GM06990 (cell line): ENCODE measurements at regions not wholly inside any gene's neighbourhood (a gene's known extent, or its start where the extent isn't known, plus 50 kb on each side); places are given as distances from the start of the nearest gene placed in this dataset.

Experiments
- DNase-seq: peaks from one replicate; pipeline ENCODE4 v3.0.0-alpha.2; 2011; ENCODE audit not compliant: insufficient read length; ENCODE audit errors: extremely low read depth
- H3K27me3 ChIP-seq: replicated peaks from 2 replicates; pipeline ENCODE4 v1.6.0; 2011; ENCODE audit warnings: low read length; ENCODE audit not compliant: control insufficient read depth, insufficient read depth
- H3K36me3 ChIP-seq: 2 replicates; pipeline ENCODE4 v1.5.1; 2011; ENCODE audit warnings: low read length; ENCODE audit not compliant: control insufficient read depth, insufficient read depth
- H3K4me3 ChIP-seq: replicated peaks from 2 replicates; pipeline ENCODE4 v1.5.1; 2011; ENCODE audit warnings: low read depth, mild to moderate bottlenecking, control low read depth, low read length
- CTCF ChIP-seq: IDR thresholded peaks from 2 replicates; pipeline ENCODE4 v1.5.1; 2011; ENCODE audit warnings: low read length, control low read depth, mild to moderate bottlenecking, inconsistent platforms; ENCODE audit not compliant: insufficient read depth, poor library complexity, severe bottlenecking

GRCh38 chr12:34291001-34291400, 268.7 kb downstream of the ALG10 start:
- Histone ChIP-seq H3K4me3 (no peak overlapping the region), H3K27me3 (no peaks in the 10 kb centered on the region), H3K36me3 (no peaks in the 10 kb centered on the region)
- TF ChIP-seq CTCF, result no peak
- DNase-seq, result no peak

GRCh38 chr12:34291426-34291901, 269.2 kb downstream of the ALG10 start:
- TF ChIP-seq CTCF, result no peak
- no peak for DNase-seq
- H3K36me3 ChIP-seq, result no peaks in the 10 kb centered on the region
- no peak overlapping the region for H3K4me3 ChIP-seq
- no peaks in the 10 kb centered on the region for H3K27me3 ChIP-seq

- H3K36me3 ChIP-seq, result no peaks in the 10 kb centered on the region
- DNase-seq, result no peak
- H3K4me3 ChIP-seq, result no peak overlapping the region
- H3K27me3 ChIP-seq, result no peaks in the 10 kb centered on the region
- no peak for TF ChIP-seq CTCF
Measured at GRCh38 chr12:34292736-34293625, 270.7 kb downstream of the ALG10 start.

GRCh38 chr12:34294137-34294536, 271.8 kb downstream of the ALG10 start:
- H3K4me3 ChIP-seq, result no peak overlapping the region
- no peaks in the 10 kb centered on the region for H3K36me3 ChIP-seq
- no peaks in the 10 kb centered on the region for H3K27me3 ChIP-seq
- TF ChIP-seq CTCF, result no peak
- DNase-seq, result no peak

GRCh38 chr12:34294671-34295365, 272.5 kb downstream of the ALG10 start:
- DNase-seq, result no peak

More at GRCh38 chr12:34294671-34295365, 272.5 kb downstream of the ALG10 start:
- H3K36me3 ChIP-seq, result no peaks in the 10 kb centered on the region
- H3K27me3 ChIP-seq, result no peaks in the 10 kb centered on the region
- H3K4me3 ChIP-seq, result no peak overlapping the region
- no peak for TF ChIP-seq CTCF
